ENCODE measurements at regions not wholly inside any gene's neighbourhood (a gene's known extent, or its start where the extent isn't known, plus 50 kb on each side); places are given as distances from the start of the nearest gene placed in this dataset.
A peak's percentile ranks its signal among the peaks of the same experiment; 100 is the strongest.

- Histone ChIP-seq H3K36me3 (no peaks in the 10 kb centered on the region), H3K4me3 (no peak overlapping the region), H3K9me3 (no peaks in the 10 kb centered on the region), H3K4me1 (peaks cover 0 to 20% (median 8%) of the 10 kb centered on the region in 4 donors), H3K27ac (no peak overlapping the region), H3K27me3 (no peaks in the 10 kb centered on the region)
- intact Hi-C loops (cut with DNase I; ENCODE audit: low total_unique reads) = no loop called here
- TF ChIP-seq, protein P1, sequence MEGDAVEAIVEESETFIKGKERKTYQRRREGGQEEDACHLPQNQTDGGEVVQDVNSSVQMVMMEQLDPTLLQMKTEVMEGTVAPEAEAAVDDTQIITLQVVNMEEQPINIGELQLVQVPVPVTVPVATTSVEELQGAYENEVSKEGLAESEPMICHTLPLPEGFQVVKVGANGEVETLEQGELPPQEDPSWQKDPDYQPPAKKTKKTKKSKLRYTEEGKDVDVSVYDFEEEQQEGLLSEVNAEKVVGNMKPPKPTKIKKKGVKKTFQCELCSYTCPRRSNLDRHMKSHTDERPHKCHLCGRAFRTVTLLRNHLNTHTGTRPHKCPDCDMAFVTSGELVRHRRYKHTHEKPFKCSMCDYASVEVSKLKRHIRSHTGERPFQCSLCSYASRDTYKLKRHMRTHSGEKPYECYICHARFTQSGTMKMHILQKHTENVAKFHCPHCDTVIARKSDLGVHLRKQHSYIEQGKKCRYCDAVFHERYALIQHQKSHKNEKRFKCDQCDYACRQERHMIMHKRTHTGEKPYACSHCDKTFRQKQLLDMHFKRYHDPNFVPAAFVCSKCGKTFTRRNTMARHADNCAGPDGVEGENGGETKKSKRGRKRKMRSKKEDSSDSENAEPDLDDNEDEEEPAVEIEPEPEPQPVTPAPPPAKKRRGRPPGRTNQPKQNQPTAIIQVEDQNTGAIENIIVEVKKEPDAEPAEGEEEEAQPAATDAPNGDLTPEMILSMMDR (IDR thresholded peaks at IDR 0.05) = no peak
- no peak for DNase-seq
Measured at GRCh38 chr7:15867441-15867840, 181.0 kb upstream of the MEOX2 start.

GRCh38 chr7:15866753-15867152 lies 180.3 kb upstream of the MEOX2 start:
- Histone ChIP-seq H3K27me3 (no peaks in the 10 kb centered on the region), H3K4me3 (no peak overlapping the region), H3K36me3 (no peaks in the 10 kb centered on the region), H3K9me3 (no peaks in the 10 kb centered on the region), H3K27ac (no peak overlapping the region), H3K4me1 (peaks cover 0 to 26% (median 11%) of the 10 kb centered on the region in 4 donors)
- TF ChIP-seq, protein P1 (IDR thresholded peaks at IDR 0.05) = no peak
- intact Hi-C loops (cut with DNase I; ENCODE audit: low total_unique reads) = no loop called here
- no peak for DNase-seq

DNA sequence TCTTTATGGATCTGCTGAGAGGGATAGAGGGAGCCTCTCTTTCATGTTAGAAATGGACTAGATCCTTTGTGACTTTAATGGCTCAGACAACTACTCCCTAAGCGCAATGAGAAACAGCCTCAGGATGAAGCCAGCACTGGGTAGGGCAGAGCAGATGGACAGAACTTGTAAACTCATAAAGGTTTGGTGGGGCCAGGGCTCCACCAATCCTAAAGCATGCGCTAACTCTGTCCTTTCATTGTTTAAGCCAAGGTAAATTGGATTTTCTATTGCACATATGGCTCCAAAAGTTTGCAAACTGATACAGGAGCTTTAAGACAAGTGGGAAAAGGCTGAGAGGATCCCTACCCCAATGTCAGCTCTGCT lies 178.1 kb upstream of the MEOX2 start:
- intact Hi-C loops (cut with DNase I; ENCODE audit: low total_unique reads) = no loop called here
- H3K27ac ChIP-seq = no peak overlapping the region
- H3K9me3 ChIP-seq = no peaks in the 10 kb centered on the region
- H3K27me3 ChIP-seq = no peaks in the 10 kb centered on the region
- TF ChIP-seq, protein P1 (IDR thresholded peaks at IDR 0.05) = no peak
- H3K36me3 ChIP-seq = no peaks in the 10 kb centered on the region
- H3K4me1 ChIP-seq = peaks cover 0 to 35% (median 13%) of the 10 kb centered on the region in 4 donors
- no peak for DNase-seq
- H3K4me3 ChIP-seq = no peak overlapping the region

DNA sequence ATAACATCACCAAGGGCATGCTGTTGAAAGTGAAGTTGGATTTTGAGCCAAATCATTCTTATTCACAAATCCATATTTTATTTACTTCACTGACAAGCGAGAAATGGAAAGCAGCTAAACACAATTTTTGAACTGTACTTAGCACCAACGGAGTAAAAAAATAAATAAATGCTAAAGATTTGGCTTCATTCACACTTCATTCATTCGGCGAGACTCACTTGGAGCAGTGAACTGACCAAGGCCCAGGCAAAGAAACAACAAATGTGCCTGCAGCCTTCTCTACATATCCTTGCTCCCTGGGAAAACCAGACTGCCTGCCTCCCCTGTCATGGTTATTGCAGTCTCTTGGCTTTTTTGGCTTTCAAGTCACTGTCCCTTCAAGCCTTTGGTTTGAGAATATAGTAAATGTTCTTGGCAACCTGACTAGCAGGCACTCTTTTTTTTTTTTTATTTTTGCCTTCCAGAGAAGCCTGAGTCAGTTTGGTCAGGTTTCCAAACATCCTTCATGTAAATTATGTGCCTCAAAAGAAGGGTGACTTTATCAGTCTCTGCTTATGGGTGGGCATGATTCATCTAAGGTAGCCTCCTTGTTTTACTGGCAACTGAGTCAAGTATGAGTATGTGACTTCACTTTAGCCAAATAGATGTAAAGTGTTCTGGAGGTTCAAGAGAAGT lies 177.6 kb upstream of the MEOX2 start:
- H3K4me3 ChIP-seq = no peak overlapping the region
- H3K4me1 ChIP-seq = peaks cover 0 to 35% (median 13%) of the 10 kb centered on the region in 4 donors
- DNase-seq = no peak
- no peaks in the 10 kb centered on the region for H3K9me3 ChIP-seq
- no peak overlapping the region for H3K27ac ChIP-seq
- H3K27me3 ChIP-seq = no peaks in the 10 kb centered on the region
- intact Hi-C loops (cut with DNase I; ENCODE audit: low total_unique reads) = no loop called here
- no peaks in the 10 kb centered on the region for H3K36me3 ChIP-seq
- TF ChIP-seq, protein P1 (IDR thresholded peaks at IDR 0.05) = no peak

DNA sequence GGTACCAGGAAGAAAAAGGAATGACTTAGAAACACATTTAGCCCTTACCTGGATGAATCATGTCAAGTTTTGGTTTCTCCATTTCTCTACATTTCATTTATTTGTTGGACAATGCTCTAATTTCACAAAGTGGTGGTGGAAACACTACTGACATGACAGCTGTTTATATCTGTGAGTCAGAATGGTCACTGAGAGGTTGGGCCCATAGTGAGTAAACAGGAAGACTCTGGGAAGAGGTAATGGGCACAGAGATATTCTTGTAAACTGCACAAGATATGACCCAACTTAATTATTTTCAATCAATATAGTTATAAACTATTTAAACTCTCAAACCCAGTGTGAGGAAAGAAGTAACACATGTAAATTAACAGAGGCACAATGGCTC lies 176.3 kb upstream of the MEOX2 start:
- TF ChIP-seq, protein P1 (IDR thresholded peaks at IDR 0.05) = no peak
- Histone ChIP-seq H3K27me3 (no peaks in the 10 kb centered on the region), H3K27ac (peak overlapping the region; percentile 2 to 29), H3K4me1 (peaks cover 0 to 35% (median 13%) of the 10 kb centered on the region in 4 donors), H3K4me3 (no peak overlapping the region), H3K9me3 (no peaks in the 10 kb centered on the region), H3K36me3 (no peaks in the 10 kb centered on the region)
- no peak for DNase-seq
- intact Hi-C loops (cut with DNase I; ENCODE audit: low total_unique reads) = no loop called here

Data from tibial artery (tissue), 4 donors.